ENCODE measurements at regions not wholly inside any gene's neighbourhood (a gene's known extent, or its start where the extent isn't known, plus 50 kb on each side); places are given as distances from the start of the nearest gene placed in this dataset.

DNA sequence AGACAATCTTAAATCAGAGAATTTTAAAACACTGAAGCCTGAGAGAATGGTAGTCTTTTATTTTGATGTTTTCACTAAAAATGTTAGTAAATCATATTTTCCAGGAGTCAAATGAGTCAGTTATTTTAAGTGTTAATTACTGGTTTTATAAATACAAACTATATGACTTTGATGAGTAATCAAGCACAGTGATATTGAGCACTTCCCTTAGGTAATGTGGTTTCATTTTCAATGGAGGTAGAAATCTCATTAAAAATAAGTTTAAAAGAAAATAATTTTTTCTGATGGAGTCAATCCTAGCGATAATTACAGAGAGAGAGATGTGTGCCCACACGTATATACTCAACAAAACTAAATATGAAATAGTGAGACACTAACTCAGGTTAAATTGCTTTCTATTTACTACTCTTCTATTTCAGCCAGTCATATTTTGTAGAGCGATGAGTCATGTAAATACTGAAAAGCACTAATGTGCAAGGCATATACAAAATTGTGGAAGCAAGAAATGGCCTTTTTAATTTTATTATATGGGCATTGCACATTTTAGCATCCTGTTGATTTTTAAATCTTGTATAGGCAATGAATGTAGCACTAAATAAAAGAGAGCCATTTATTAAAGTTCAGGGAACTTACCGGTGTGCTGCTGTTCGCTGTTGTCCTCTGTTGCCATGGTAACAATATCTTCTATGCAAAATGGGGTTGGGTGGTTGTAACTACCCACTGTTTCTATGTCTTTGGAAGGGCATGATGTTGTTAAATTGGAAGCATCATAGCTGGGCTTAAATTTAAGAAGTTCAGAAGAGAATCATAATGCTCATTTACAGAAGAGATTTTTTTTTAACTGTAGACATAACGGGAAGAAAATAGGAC is 513.7 kb downstream of the TLL1 start:
- TF ChIP-seq, protein P1, sequence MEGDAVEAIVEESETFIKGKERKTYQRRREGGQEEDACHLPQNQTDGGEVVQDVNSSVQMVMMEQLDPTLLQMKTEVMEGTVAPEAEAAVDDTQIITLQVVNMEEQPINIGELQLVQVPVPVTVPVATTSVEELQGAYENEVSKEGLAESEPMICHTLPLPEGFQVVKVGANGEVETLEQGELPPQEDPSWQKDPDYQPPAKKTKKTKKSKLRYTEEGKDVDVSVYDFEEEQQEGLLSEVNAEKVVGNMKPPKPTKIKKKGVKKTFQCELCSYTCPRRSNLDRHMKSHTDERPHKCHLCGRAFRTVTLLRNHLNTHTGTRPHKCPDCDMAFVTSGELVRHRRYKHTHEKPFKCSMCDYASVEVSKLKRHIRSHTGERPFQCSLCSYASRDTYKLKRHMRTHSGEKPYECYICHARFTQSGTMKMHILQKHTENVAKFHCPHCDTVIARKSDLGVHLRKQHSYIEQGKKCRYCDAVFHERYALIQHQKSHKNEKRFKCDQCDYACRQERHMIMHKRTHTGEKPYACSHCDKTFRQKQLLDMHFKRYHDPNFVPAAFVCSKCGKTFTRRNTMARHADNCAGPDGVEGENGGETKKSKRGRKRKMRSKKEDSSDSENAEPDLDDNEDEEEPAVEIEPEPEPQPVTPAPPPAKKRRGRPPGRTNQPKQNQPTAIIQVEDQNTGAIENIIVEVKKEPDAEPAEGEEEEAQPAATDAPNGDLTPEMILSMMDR (IDR thresholded peaks at IDR 0.05; ENCODE audit: control extremely low read depth in 1 of 3, insufficient read depth in 1 of 3, low read depth in 1 of 3, low read length in 3 of 3) = no peak
- TF ChIP-seq ASH2L (IDR thresholded peaks at IDR 0.05; ENCODE audit: low read length) = no peak
- no peak for TF ChIP-seq ATF2 (IDR thresholded peaks at IDR 0.05; ENCODE audit: low read length)
- TF ChIP-seq JUND (IDR thresholded peaks at IDR 0.05; ENCODE audit: low read length) = no peak
- no peak for TF ChIP-seq RAD21 (IDR thresholded peaks at IDR 0.05 in 1 of 2, conservative IDR thresholded peaks at IDR 0.05 in 1 of 2; ENCODE audit: low read depth in 2 of 2, low read length in 2 of 2)
- no peak for TF ChIP-seq RNF2 (IDR thresholded peaks at IDR 0.05; ENCODE audit: borderline replicate concordance, low read depth, low read length, missing control alignments, poor library complexity, severe bottlenecking)
- no peak for TF ChIP-seq MAX (IDR thresholded peaks at IDR 0.05)
- no peak for TF ChIP-seq SP2 (IDR thresholded peaks at IDR 0.05; ENCODE audit: low read length)
- TF ChIP-seq BCL11A (IDR thresholded peaks at IDR 0.05; ENCODE audit: low read depth in 2 of 2, low read length in 2 of 2) = no peak
- TF ChIP-seq SP1 (IDR thresholded peaks at IDR 0.05; ENCODE audit: low read depth, low read length) = no peak
- TF ChIP-seq RXRA (IDR thresholded peaks at IDR 0.05; ENCODE audit: insufficient read depth, low read depth, low read length) = no peak
- TF ChIP-seq POLR2A (IDR thresholded peaks at IDR 0.05; ENCODE audit: control extremely low read depth in 1 of 2, low read depth in 2 of 2, low read length in 2 of 2) = no peak
